ENCODE measurements at regions not wholly inside any gene's neighbourhood (a gene's known extent, or its start where the extent isn't known, plus 50 kb on each side); places are given as distances from the start of the nearest gene placed in this dataset.
"Not testable (repeated sequence)": the region's sequence is repeated elsewhere in the genome, so short reads cannot be mapped to it uniquely, and the experiment has no call there.

DNA sequence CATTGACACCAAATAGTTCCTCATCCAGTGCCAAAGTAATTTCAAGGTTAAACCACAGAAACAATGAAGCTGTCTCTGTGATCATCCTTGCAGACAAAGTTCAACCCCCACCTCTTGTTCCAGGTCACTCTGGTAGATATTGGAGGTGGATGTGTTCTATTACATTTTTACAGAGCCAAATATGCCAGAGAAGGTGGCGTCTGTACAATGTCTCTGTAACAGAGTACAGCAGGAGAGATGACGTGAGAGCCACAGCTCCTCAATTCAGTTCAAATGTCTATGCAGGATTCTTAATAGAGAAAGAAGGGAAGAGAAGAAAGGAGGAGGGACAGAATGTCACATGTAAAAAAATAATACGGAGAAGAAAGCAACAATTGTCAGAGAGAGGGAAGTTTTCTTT, 268.3 kb upstream of the OR4E1 start:
- DNase-seq = no peak

GRCh38 chr14:21940887-21941856, 267.6 kb upstream of the OR4E1 start:
- peak; percentile 67 for DNase-seq

DNA sequence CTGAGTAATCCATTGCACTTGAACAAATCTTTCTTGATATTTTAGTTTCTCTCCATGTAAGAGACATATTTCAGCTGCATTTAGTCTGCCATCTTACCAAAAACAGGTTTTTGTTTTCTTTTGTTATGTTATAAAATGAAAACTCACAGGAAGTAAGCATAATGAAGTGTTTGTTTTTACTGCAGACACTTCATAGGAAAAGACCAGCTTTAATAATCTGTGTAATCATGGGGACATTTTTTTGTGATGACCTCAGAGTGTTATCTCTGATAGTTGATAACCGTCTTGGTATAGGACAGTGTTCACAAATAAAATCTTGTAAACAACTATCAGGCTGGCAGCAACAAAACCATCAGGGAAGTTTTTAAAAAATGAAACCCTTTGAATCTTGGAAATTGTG, 266.2 kb upstream of the OR4E1 start:
- DNase-seq = no peak

- DNase-seq = no peak
Observed at GRCh38 chr14:21937996-21938395, 264.4 kb upstream of the OR4E1 start.

- DNase-seq = no peak
Observed at GRCh38 chr14:21933681-21934080, 260.1 kb upstream of the OR4E1 start.

- no peak for DNase-seq
Observed at GRCh38 chr14:21924479-21924878, 250.9 kb upstream of the OR4E1 start.

DNA sequence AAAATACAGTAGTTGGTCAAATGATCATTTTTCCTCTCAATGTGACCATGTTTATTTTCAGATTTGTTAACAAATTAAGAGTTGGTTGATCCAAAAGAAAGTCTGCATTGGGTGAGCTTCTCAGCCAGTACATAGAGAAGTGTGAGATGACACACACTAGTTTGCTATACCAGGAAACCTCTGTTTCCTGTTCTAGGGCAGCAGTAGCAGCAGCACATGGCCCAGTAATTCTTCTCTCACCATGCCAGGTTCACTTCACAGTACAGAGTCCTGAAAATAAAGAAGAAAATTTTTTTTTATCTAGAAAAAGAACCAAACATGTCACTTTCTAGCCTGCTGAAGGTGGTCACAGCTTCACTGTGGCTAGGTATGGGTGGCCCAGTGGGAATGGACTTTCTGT, 250.2 kb upstream of the OR4E1 start:
- no peak for DNase-seq

GRCh38 chr14:21921453-21921852, 247.8 kb upstream of the OR4E1 start:
- DNase-seq = no peak

DNA sequence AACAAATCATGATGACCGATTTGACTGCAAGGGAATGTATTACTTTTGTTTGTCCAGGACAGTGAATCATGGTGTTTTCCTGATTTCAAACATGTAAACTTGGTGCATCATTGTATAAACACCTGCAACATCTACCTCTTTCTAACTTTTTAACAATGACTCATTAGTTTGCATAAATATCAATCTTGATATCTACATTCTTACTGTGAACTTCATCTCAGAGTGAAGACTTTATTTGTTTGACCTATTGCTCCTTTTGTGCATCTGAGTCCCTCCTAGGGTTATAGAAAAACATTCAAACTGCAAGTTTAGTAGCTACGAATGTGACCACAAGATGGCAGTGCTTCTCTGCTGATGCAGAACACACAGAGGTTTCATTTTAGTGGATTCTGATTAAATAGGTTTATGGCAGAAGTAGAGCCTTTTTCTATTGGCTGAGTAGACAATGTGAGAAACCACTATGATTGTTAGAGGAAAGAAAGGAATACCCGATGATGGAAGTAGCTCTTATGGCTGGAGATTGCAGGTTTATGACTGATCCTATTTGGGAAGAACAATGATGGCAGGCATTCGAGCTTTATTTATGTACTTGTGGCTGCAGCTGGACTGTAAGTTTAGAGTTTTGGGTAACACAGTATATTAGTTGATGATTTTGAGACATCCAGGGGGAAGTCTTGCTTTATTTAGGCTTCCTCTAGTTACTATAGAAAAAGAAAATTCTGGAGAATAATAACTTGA, 244.2 kb upstream of the OR4E1 start:
- peak; percentile 54 for DNase-seq

GRCh38 chr14:21915826-21916225, 242.2 kb upstream of the OR4E1 start:
- no peak for DNase-seq

- DNase-seq = peak; percentile 90
Observed at GRCh38 chr14:21913759-21914158, 240.1 kb upstream of the OR4E1 start.

DNA sequence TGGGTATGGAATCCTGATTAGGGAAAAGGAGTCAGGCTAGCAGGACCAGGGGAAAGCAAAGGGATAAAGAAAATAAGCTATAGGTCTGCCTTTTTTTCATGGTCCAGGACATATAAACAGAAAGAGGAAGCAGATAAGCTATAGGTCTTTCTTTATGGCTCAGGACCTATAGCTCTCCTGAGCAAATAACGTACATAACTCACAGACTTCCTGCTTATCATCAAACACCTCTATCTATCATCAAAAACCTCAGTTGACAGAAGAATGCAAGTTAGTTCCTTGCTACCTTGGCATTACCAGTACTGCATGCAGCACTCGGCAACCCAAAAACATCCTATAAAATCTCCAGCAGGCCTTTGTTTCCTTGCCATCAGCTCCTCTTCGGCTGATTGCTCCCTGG, 238.7 kb upstream of the OR4E1 start:
- DNase-seq = no peak

DNA sequence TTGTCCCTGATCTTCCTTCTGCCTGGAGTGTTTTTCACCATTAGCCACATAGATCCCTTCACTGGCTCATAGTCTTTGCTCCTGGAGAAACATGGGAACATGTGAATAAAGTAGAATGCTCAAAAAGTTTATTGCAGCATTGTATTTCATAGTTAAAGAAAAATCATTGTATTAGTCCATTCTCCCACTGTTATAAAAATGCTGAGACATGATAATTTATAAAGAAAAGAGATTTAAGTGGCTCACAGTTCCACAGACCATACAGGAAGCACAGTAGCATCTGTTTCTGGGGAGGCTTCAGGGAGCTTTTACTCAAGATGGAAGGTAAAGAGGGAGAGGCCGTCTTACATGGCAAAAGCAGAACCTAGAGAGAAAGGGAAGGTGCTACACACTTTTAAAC, 238.3 kb upstream of the OR4E1 start:
- DNase-seq = no peak

GRCh38 chr14:21910260-21910659, 236.6 kb upstream of the OR4E1 start:
- no peak for DNase-seq

GRCh38 chr14:21902561-21903181, 229.1 kb upstream of the OR4E1 start:
- peak; percentile 51 for DNase-seq

- not testable (repeated sequence) for DNase-seq
Observed at GRCh38 chr14:21894898-21895194, 221.2 kb upstream of the OR4E1 start.

DNA sequence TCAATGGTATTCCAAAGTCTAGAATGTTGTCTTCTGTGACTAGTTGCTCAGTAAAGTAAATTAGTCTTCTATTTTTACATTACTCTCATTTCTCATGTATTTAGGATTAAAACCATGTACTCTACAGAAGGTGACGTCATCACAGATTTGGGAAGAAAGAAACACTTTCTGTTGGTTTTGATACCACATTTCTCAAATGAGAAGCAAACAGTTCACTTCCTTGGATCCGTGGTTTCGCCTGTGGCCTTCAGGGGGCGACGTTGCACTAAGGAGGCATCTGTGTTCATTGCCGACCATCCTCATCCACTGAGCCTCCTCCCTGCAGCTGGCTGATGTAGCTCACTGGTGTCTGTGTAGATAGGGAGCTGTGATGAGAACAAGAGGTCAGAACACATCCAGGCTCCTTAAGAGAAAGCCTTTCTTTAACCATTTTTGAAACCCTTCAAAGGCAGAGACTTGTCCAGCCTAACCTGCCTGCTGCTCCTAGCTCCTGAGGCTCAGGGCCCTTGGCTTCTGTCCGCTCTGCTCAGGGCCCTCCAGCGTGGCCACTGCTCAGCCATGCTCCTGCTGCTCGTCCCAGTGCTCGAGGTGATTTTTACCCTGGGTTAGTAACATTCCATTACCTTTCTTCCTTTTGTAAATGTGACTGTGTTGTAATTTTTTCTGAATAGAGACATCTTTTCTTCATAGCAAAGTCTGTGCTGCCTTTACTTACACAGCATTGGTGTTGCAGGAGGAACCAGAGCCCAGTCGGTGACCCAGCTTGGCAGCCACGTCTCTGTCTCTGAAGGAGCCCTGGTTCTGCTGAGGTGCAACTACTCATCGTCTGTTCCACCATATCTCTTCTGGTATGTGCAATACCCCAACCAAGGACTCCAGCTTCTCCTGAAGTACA, 220.6 kb upstream of the OR4E1 start:
- DNase-seq = peak; percentile 59

DNA sequence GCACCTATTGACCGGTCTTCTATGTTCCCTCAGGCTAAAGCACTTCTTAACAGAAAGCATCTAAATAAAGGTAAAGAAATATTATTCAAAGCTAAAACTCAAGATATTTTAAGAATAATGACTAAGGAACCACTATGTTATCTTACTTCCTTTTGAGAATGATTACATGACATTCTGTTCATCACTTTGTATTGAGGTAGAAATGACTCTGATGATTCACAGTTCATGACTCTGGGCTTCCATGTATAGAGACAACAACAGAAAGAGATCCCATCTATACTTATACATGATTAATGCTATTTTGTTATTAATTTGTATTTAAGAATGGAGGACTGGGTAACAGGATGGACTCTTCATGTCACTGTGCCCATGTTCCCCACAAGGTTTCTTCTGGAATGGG, 218.3 kb upstream of the OR4E1 start:
- DNase-seq = no peak

GRCh38 chr14:21884995-21885394, 211.4 kb upstream of the OR4E1 start:
- no peak for DNase-seq

DNA sequence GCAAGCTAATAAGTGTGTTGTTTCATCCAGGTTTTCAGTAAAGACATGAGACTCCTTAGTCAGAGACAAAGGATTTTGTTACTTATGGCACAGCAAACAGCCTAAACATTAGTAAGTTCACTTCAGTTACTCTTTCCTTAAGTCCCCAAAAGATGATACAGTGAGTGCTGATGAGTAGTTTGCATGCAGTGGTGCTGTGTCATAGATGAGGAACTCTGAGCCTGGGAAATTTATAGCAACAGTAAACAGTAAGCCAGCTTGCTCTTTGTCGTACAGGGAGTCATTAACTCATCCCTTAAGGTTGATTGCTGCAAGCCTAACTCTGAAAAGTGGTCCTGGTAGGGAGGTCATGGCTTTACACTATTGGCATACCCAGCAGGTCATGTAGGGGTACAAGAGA, 208.6 kb upstream of the OR4E1 start:
- DNase-seq = no peak

GRCh38 chr14:21880918-21881317, 207.3 kb upstream of the OR4E1 start:
- DNase-seq = no peak

GRCh38 chr14:21875791-21876190, 202.2 kb upstream of the OR4E1 start:
- DNase-seq = no peak

DNA sequence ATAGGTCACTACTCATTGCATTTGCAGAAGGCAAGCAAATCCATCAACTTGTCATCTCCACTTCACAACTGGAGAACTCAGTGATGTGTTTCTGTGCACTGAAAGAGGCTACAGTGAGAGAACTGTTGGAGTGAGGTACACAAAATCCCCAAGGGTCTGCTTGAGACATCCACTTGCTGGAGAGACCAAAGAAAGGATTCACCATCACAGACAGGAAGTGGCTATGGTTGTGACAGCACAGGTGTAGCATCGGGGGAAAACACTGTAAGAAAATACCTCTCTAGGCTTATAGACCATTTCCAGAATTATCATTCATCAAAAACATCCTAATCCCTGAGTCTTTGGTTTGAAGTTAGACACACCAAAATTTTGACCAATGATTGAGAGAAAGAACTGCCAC, 201.3 kb upstream of the OR4E1 start:
- no peak for DNase-seq

Data from islet precursor cell (in vitro differentiated cells).